Sigmoid colon (tissue), 4 donors: ENCODE measurements at regions not wholly inside any gene's neighbourhood (a gene's known extent, or its start where the extent isn't known, plus 50 kb on each side); places are given as distances from the start of the nearest gene placed in this dataset.

Experiments
- EP300 ChIP-seq, 4 donors: sonication (generic); formaldehyde crosslinking; IDR thresholded peaks; one replicate each; pipeline ENCODE4 v1.6.1; 2017; ENCODE audit warnings: antibody characterized with exemption in 4 of 4
- POLR2A ChIP-seq, 2 donors: fragments of 450-650 bp; IDR thresholded peaks; one replicate each; pipeline ENCODE4 v1.6.1; 2016; ENCODE audit warnings: antibody characterized with exemption in 2 of 2, mild to moderate bottlenecking in 2 of 2, moderate library complexity in 2 of 2
- POLR2AphosphoS5 ChIP-seq, 4 donors: sonication (generic); formaldehyde crosslinking; IDR thresholded peaks; one replicate each; pipeline ENCODE4 v1.6.1; 2017; ENCODE audit warnings: antibody characterized with exemption in 4 of 4
- TF ChIP-seq, protein P1 (sequence below), 4 experiments: fragments of 450-650 bp in 3 of 4; fragments of 200-600 bp in 1 of 4; IDR thresholded peaks; one replicate each; pipeline ENCODE4 v1.5.1; 2016 to 2019; ENCODE audit warnings: antibody characterized with exemption in 4 of 4, mild to moderate bottlenecking in 3 of 4, moderate library complexity in 2 of 4

DNA sequence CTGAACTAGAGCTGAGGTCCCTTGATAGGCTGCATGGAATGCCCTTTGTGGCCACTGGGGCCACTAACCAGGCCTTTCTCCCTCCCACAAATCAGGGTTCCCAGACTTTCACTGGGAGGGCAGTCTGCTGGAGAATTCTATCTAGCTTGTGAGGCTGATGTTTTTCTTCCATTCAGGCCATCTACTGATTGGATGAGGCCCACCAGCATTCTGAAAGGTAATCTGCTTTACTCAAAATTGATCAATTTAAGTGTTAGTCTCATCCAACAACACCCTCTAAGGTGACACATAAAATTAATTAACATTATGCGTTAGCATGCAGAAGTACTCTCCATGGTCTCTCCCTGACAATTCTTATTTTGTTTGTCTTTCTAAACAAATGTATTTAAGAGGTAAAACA, 80.5 kb downstream of the RTP4 start:
- TF ChIP-seq, protein P1, sequence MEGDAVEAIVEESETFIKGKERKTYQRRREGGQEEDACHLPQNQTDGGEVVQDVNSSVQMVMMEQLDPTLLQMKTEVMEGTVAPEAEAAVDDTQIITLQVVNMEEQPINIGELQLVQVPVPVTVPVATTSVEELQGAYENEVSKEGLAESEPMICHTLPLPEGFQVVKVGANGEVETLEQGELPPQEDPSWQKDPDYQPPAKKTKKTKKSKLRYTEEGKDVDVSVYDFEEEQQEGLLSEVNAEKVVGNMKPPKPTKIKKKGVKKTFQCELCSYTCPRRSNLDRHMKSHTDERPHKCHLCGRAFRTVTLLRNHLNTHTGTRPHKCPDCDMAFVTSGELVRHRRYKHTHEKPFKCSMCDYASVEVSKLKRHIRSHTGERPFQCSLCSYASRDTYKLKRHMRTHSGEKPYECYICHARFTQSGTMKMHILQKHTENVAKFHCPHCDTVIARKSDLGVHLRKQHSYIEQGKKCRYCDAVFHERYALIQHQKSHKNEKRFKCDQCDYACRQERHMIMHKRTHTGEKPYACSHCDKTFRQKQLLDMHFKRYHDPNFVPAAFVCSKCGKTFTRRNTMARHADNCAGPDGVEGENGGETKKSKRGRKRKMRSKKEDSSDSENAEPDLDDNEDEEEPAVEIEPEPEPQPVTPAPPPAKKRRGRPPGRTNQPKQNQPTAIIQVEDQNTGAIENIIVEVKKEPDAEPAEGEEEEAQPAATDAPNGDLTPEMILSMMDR (IDR thresholded peaks at IDR 0.05): no peak
- TF ChIP-seq POLR2AphosphoS5 (IDR thresholded peaks at IDR 0.05) (no peak), POLR2A (IDR thresholded peaks at IDR 0.05) (no peak), EP300 (IDR thresholded peaks at IDR 0.05) (no peak)
